ENCODE measurements at regions not wholly inside any gene's neighbourhood (a gene's known extent, or its start where the extent isn't known, plus 50 kb on each side); places are given as distances from the start of the nearest gene placed in this dataset.

DNA sequence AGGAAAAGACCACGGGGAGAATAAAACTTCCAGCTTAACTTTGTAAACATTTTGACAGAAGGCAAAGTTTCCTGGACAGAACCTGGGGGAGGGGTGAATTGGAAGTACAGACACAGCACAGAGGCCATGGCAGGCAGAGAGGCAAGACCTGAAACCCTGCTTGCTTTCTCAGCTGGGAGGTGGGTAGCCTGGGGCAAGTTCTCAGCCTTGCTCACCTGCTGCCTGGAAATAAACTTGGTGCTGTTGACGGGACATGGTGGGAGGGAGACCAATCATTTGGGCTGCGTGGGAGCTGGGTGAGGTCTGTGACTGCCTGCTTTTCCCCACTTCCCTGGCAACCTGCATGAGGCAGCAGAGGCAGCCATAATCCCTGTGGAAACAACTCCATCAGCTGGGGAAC is 221.3 kb downstream of the MOXD1 start:
- WGBS (ENCODE audit: insufficient coverage): 93% methylated on average over 3 of the region's 3 CpGs

DNA sequence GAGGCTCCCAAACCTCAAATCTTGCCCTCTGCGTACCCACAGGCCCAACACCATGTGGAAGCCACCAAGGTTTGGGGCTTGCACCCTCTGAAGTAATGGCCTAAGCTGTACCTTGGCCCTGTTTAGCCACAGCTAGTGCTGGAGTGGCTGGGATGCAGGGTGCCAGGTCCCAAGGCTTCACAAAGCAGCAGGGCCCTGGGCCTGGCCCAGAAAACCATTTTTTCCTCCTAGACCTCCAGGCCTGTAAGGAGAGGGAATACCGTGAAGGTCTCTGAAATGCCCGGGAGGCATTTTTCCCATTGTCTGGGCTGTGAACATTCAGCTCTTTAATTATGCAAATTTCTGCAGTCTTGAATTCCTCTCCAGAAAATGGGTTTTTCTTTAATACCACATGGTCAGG is 223.7 kb upstream of the CCN2 start:
- Mint-ChIP-seq H3K4me3 (no peak overlapping the region), H3K36me3 (no peaks in the 10 kb centered on the region), H3K27me3 (ENCODE audit: low read depth in 3 of 3) (peaks cover 0 to 2% (median 0%) of the 10 kb centered on the region in 3 donors), H3K9me3 (peaks cover 14 to 26% (median 20%) of the 10 kb centered on the region in 7 donors), H3K4me1 (no peaks in the 10 kb centered on the region), H3K27ac (no peak overlapping the region)
- H3K79me2 ChIP-seq (ENCODE audit: insufficient read depth, low read length): no peaks in the 10 kb centered on the region
- no peaks in the 10 kb centered on the region for H4K20me1 ChIP-seq (ENCODE audit: insufficient read depth, low read length)
- H2AFZ ChIP-seq (ENCODE audit: insufficient read depth, low read depth, low read length, poor library complexity, severe bottlenecking): no peak overlapping the region
- DNase-seq: no peak
- H3K9me3 ChIP-seq (replicated peaks in 1 of 2; ENCODE audit: control insufficient read depth in 1 of 2, insufficient read depth in 1 of 2, low read length in 2 of 2): peaks cover 13 to 20% of the 10 kb centered on the region in 2 donors
- no peak overlapping the region for H3K4me3 ChIP-seq (replicated peaks in 1 of 3; ENCODE audit: low read depth in 2 of 3, low read length in 3 of 3)
- no peaks in the 10 kb centered on the region for H3K27me3 ChIP-seq (ENCODE audit: control insufficient read depth in 2 of 2, insufficient read depth in 2 of 2, low read length in 2 of 2)
- H3K4me1 ChIP-seq (ENCODE audit: control insufficient read depth in 1 of 2, insufficient read depth in 2 of 2, low read length in 2 of 2): no peaks in the 10 kb centered on the region
- H3K27ac ChIP-seq (ENCODE audit: low read depth in 1 of 2, low read length in 2 of 2): no peak overlapping the region
- no peak overlapping the region for H3K9ac ChIP-seq (ENCODE audit: insufficient read depth, low read length, poor library complexity, severe bottlenecking)
- 83% methylated on average over 1 of the region's 3 CpGs for WGBS (ENCODE audit: insufficient coverage)
- intact Hi-C loops (cut with micrococcal nuclease): no loop called here
- no peaks in the 10 kb centered on the region for H3K36me3 ChIP-seq (replicated peaks in 1 of 2; ENCODE audit: control insufficient read depth in 1 of 2, insufficient read depth in 2 of 2, low read length in 2 of 2)
- no peak overlapping the region for H3K4me2 ChIP-seq (replicated peaks; ENCODE audit: extremely low read depth, low read length, poor library complexity, severe bottlenecking)
- TF ChIP-seq, protein P1, sequence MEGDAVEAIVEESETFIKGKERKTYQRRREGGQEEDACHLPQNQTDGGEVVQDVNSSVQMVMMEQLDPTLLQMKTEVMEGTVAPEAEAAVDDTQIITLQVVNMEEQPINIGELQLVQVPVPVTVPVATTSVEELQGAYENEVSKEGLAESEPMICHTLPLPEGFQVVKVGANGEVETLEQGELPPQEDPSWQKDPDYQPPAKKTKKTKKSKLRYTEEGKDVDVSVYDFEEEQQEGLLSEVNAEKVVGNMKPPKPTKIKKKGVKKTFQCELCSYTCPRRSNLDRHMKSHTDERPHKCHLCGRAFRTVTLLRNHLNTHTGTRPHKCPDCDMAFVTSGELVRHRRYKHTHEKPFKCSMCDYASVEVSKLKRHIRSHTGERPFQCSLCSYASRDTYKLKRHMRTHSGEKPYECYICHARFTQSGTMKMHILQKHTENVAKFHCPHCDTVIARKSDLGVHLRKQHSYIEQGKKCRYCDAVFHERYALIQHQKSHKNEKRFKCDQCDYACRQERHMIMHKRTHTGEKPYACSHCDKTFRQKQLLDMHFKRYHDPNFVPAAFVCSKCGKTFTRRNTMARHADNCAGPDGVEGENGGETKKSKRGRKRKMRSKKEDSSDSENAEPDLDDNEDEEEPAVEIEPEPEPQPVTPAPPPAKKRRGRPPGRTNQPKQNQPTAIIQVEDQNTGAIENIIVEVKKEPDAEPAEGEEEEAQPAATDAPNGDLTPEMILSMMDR (IDR thresholded peaks at IDR 0.05): no peak

More for the DNA sequence above, 221.3 kb downstream of the MOXD1 start:
- Histone ChIP-seq H3K4me1 (ENCODE audit: control insufficient read depth in 1 of 2, insufficient read depth in 2 of 2, low read length in 2 of 2) (no peaks in the 10 kb centered on the region), H2AFZ (ENCODE audit: insufficient read depth, low read depth, low read length, poor library complexity, severe bottlenecking) (no peak overlapping the region), H3K4me3 (replicated peaks in 1 of 3; ENCODE audit: low read depth in 2 of 3, low read length in 3 of 3) (no peak overlapping the region), H3K79me2 (ENCODE audit: insufficient read depth, low read length) (no peaks in the 10 kb centered on the region), H3K9me3 (replicated peaks in 1 of 2; ENCODE audit: control insufficient read depth in 1 of 2, insufficient read depth in 1 of 2, low read length in 2 of 2) (peaks cover 15 to 24% of the 10 kb centered on the region in 2 donors), H3K9ac (ENCODE audit: insufficient read depth, low read length, poor library complexity, severe bottlenecking) (no peak overlapping the region), H3K27me3 (ENCODE audit: control insufficient read depth in 2 of 2, insufficient read depth in 2 of 2, low read length in 2 of 2) (no peaks in the 10 kb centered on the region), H3K27ac (ENCODE audit: low read depth in 1 of 2, low read length in 2 of 2) (no peak overlapping the region), H4K20me1 (ENCODE audit: insufficient read depth, low read length) (no peaks in the 10 kb centered on the region), H3K4me2 (replicated peaks; ENCODE audit: extremely low read depth, low read length, poor library complexity, severe bottlenecking) (no peak overlapping the region), H3K36me3 (replicated peaks in 1 of 2; ENCODE audit: control insufficient read depth in 1 of 2, insufficient read depth in 2 of 2, low read length in 2 of 2) (no peaks in the 10 kb centered on the region)
- H3K4me1 Mint-ChIP-seq: no peaks in the 10 kb centered on the region
- no peak overlapping the region for H3K4me3 Mint-ChIP-seq
- TF ChIP-seq, protein P1 (IDR thresholded peaks at IDR 0.05): no peak
- no peak for DNase-seq
- no peak overlapping the region for H3K27ac Mint-ChIP-seq
- H3K9me3 Mint-ChIP-seq: peaks cover 12 to 42% (median 22%) of the 10 kb centered on the region in 7 donors
- peaks cover 0 to 3% (median 2%) of the 10 kb centered on the region in 3 donors for H3K27me3 Mint-ChIP-seq (ENCODE audit: low read depth in 3 of 3)
- intact Hi-C loops (cut with micrococcal nuclease): no loop called here
- H3K36me3 Mint-ChIP-seq: no peaks in the 10 kb centered on the region

Data from CD14-positive monocyte (primary cell).